ENCODE measurements at regions not wholly inside any gene's neighbourhood (a gene's known extent, or its start where the extent isn't known, plus 50 kb on each side); places are given as distances from the start of the nearest gene placed in this dataset.

- Histone ChIP-seq H3K4me1 (replicated peaks in 1 of 4; ENCODE audit: control insufficient read depth in 3 of 4, insufficient read depth in 4 of 4, low read length in 3 of 4) (peaks cover 17 to 36% (median 29%) of the 10 kb centered on the region in 4 experiments), H3K79me2 (ENCODE audit: control insufficient read depth in 1 of 2, insufficient read depth in 2 of 2, low read length in 2 of 2) (no peaks in the 10 kb centered on the region), H3K36me3 (ENCODE audit: control insufficient read depth in 2 of 4, insufficient read depth in 4 of 4, low read length in 3 of 4) (no peaks in the 10 kb centered on the region), H3K4me3 (ENCODE audit: extremely low read depth in 1 of 4, insufficient read depth in 2 of 4, low read depth in 3 of 4, low read length in 4 of 4) (no peak overlapping the region), H4K5ac (ENCODE audit: insufficient read length, low read depth, low read length) (no peak overlapping the region), H3K9ac (replicated peaks in 1 of 4; ENCODE audit: extremely low read depth in 1 of 4, low read depth in 3 of 4, low read length in 3 of 4) (no peak overlapping the region), H4K8ac (ENCODE audit: extremely low read depth, insufficient read depth, low read length) (no peak overlapping the region), H2BK12ac (ENCODE audit: low read depth, low read length) (0 out of 2 replicates have a peak overlapping the region, but pooled peaks have one; percentile 0), H3K56ac (replicated peaks; ENCODE audit: insufficient read length, low read depth, low read length) (no peak overlapping the region), H3K14ac (ENCODE audit: insufficient read length) (no peak overlapping the region), H4K91ac (replicated peaks; ENCODE audit: insufficient read length, low read length) (peak overlapping the region; percentile 58), H2AFZ (ENCODE audit: low read length) (no peak overlapping the region), H4K20me1 (replicated peaks in 1 of 2; ENCODE audit: control insufficient read depth in 1 of 2, insufficient read depth in 2 of 2, low read length in 2 of 2) (no peaks in the 10 kb centered on the region), H3K9me3 (ENCODE audit: insufficient read depth in 2 of 2, low read depth in 1 of 2, low read length in 1 of 2) (no peaks in the 10 kb centered on the region; a peak in 1 of 4 replicates), H3K4me2 (ENCODE audit: insufficient read depth in 1 of 2, low read depth in 2 of 2, low read length in 2 of 2) (peak overlapping the region; percentile 0 to 13; a peak in 2 of 4 replicates), H3K27ac (ENCODE audit: low read depth, low read length) (no peak overlapping the region), H2BK20ac (ENCODE audit: low read length) (no peak overlapping the region), H2AK5ac (ENCODE audit: low read depth, low read length) (no peak overlapping the region), H3K18ac (ENCODE audit: extremely low read depth, low read length) (peak overlapping the region; percentile 68), H2BK15ac (ENCODE audit: low read length) (no peak overlapping the region), H3K27me3 (replicated peaks in 1 of 4; ENCODE audit: control insufficient read depth in 3 of 4, extremely low read depth in 1 of 4, insufficient read depth in 3 of 4, low read length in 3 of 4) (no peaks in the 10 kb centered on the region; a peak in 1 of 7 replicates), H3K23ac (ENCODE audit: insufficient read length) (no peak overlapping the region), H2BK120ac (replicated peaks; ENCODE audit: low read depth, low read length) (peak overlapping the region; percentile 31), H3K23me2 (ENCODE audit: low read depth, low read length) (no peaks in the 10 kb centered on the region), H2BK5ac (ENCODE audit: low read depth, low read length) (no peak overlapping the region), H3K4ac (replicated peaks; ENCODE audit: insufficient read length, low read depth, low read length) (no peak overlapping the region), H3K79me1 (ENCODE audit: low read depth, low read length) (no peaks in the 10 kb centered on the region)
- ChIA-PET POLR2A (ENCODE audit: partially characterized antibody) (interaction anchor here (0.9 to 1.5 kb wide), 6 partner anchors 9 to 86 kb away, joined by 3 to 5 read pairs (median 4); partner anchors contain the start of gene RPL38), CTCF (ENCODE audit: partially characterized antibody) (interaction anchor here (0.6 to 7.7 kb wide), 30 partner anchors 10 to 472 kb away, joined by 3 to 58 read pairs (median 6); partner anchors contain the start of gene RPL38)
- DNase-seq (ENCODE audit: low read depth in 1 of 2, low spot score in 2 of 2) (no peak), FAIRE-seq (peak; percentile 83)
- 68% methylated on average over 4 of the region's 5 CpGs; no CpG with 5 or more reads in 1 of the 2 experiments for WGBS, 2 experiments (ENCODE audit: extremely low coverage in 1 of 2, insufficient coverage in 1 of 2, insufficient read length in 1 of 2, insufficient replicate concordance in 2 of 2, low coverage in 1 of 2, low lambda C conversion rate in 2 of 2, missing lambda C conversion rate in 1 of 2)
- TF ChIP-seq CTCF (IDR thresholded peaks at IDR 0.05; ENCODE audit: control extremely low read depth in 1 of 3, insufficient read depth in 1 of 3, low read depth in 1 of 3, low read length in 3 of 3) (peak; percentile 21 to 45 (median 31); a peak in 3 of 4 replicates), BRCA1 (IDR thresholded peaks at IDR 0.05; ENCODE audit: low read depth, low read length) (no peak), RAD21 (IDR thresholded peaks at IDR 0.05 in 1 of 2, conservative IDR thresholded peaks at IDR 0.05 in 1 of 2; ENCODE audit: low read depth in 2 of 2, low read length in 2 of 2) (peak in 1 of 2 experiments; percentile 21; a peak in 1 of 4 replicates), SAP30 (IDR thresholded peaks at IDR 0.05; ENCODE audit: insufficient read depth, insufficient replicate concordance, low read length) (no peak), KDM1A (IDR thresholded peaks at IDR 0.05; ENCODE audit: borderline replicate concordance, low read length) (no peak), CHD1 (IDR thresholded peaks at IDR 0.05; ENCODE audit: low read depth, low read length) (no peak), GABPA (IDR thresholded peaks at IDR 0.05; ENCODE audit: borderline replicate concordance, insufficient read depth, low read length) (no peak), ATF2 (IDR thresholded peaks at IDR 0.05; ENCODE audit: low read length) (no peak)
Measured at GRCh38 chr17:74117999-74118421, 85.5 kb upstream of the RPL38 start.
